ENCODE measurements at regions not wholly inside any gene's neighbourhood (a gene's known extent, or its start where the extent isn't known, plus 50 kb on each side); places are given as distances from the start of the nearest gene placed in this dataset.

- H3K9ac ChIP-seq (ENCODE audit: insufficient read depth in 1 of 2, low read depth in 2 of 2, low read length in 2 of 2): no peak overlapping the region
- no peaks in the 10 kb centered on the region; a peak in 1 of 5 replicates for H3K4me1 ChIP-seq (replicated peaks in 1 of 2; ENCODE audit: control insufficient read depth in 2 of 2, insufficient read depth in 2 of 2, low read length in 2 of 2)
- H2AFZ ChIP-seq (ENCODE audit: low read depth, low read length): peak overlapping the region; percentile 54
- in situ Hi-C loops (cut with MboI): no loop called here
- H3K9me3 ChIP-seq (replicated peaks; ENCODE audit: control insufficient read depth, insufficient read depth, low read depth, low read length): peaks cover 2% of the 10 kb centered on the region; the same call in 1 of the 2 replicates
- no peaks in the 10 kb centered on the region for H3K79me2 ChIP-seq (ENCODE audit: control insufficient read depth, insufficient read depth, low read length)
- intact Hi-C loops (cut with micrococcal nuclease): no loop called here
- no TSS peak for BruUV-seq (replicated peaks)
- no peak overlapping the region for H3K27ac ChIP-seq (ENCODE audit: extremely low read depth, low read depth, low read length)
- H4K20me1 ChIP-seq (replicated peaks; ENCODE audit: control insufficient read depth, insufficient read depth, low read length): no peaks in the 10 kb centered on the region
- no peaks in the 10 kb centered on the region for H3K9me1 ChIP-seq (ENCODE audit: control insufficient read depth, insufficient read depth, low read length)
- no peak overlapping the region for H3K4me2 ChIP-seq (ENCODE audit: insufficient read depth, low read length)
- whole genome bisulfite sequencing (ENCODE audit: insufficient coverage, low coverage, missing lambda C conversion rate): 69% methylated on average over 8 of the region's 9 CpGs
- FAIRE-seq: peak; percentile 55
- ChIA-PET POLR2A (interaction anchor here (0.5 kb wide), 1 partner anchor 25 kb away, joined by 3 read pairs; no protein-coding TSS in a partner anchor), CTCF (ENCODE audit: low intra/inter-chr PET ratio) (no interaction called here)
- TF ChIP-seq MAFF (IDR thresholded peaks at IDR 0.05; ENCODE audit: low read length) (no peak), TAF15 (IDR thresholded peaks at IDR 0.05; ENCODE audit: low read depth, low read length) (no peak), AFF1 (IDR thresholded peaks at IDR 0.05; ENCODE audit: low read depth in 1 of 2, partially characterized antibody in 2 of 2) (no peak), MYBL2 (IDR thresholded peaks at IDR 0.05; ENCODE audit: low read depth) (no peak), MYBL2 (CRISPR knock-in tag; IDR thresholded peaks at IDR 0.05; ENCODE audit: borderline replicate concordance) (no peak), BCLAF1 (IDR thresholded peaks at IDR 0.05; ENCODE audit: borderline replicate concordance in 1 of 2, control insufficient read depth in 1 of 2, low read depth in 2 of 2, low read length in 1 of 2) (no peak), RBM34 (IDR thresholded peaks at IDR 0.05; ENCODE audit: borderline replicate concordance, insufficient read depth, low read length) (no peak), ARID2 (IDR thresholded peaks at IDR 0.05) (no peak), CBFB (CRISPR knock-in tag; IDR thresholded peaks at IDR 0.05) (no peak), IRF1 (CRISPR knock-in tag; IDR thresholded peaks at IDR 0.05; ENCODE audit: borderline replicate concordance) (no peak), MYC (IDR thresholded peaks at IDR 0.05; ENCODE audit: low read depth, low read length) (no peak), MYC (CRISPR knock-in tag; IDR thresholded peaks at IDR 0.05; ENCODE audit: borderline replicate concordance, low read depth) (no peak), ZNF3 (CRISPR knock-in tag; IDR thresholded peaks at IDR 0.05) (no peak)
- H3K4me3 ChIP-seq: no peak overlapping the region
- H3K36me3 ChIP-seq (ENCODE audit: control insufficient read depth, insufficient read depth, low read length): no peaks in the 10 kb centered on the region
- DNase-seq (ENCODE audit: extremely low read depth in 1 of 4, low spot score in 3 of 4): no peak
- no peaks in the 10 kb centered on the region for H3K27me3 ChIP-seq (ENCODE audit: control insufficient read depth in 2 of 2, insufficient read depth in 2 of 2, low read length in 2 of 2)
- ATAC-seq: no peak; the same call in 2 of the 3 replicates
These were observed 472.3 kb upstream of the CITED2 start for GRCh38 chr6:139846538-139847456.

Data from K562 (cell line).